Fibroblast of the aortic adventitia (primary cell): ENCODE measurements at regions not wholly inside any gene's neighbourhood (a gene's known extent, or its start where the extent isn't known, plus 50 kb on each side); places are given as distances from the start of the nearest gene placed in this dataset.

Experiments
- DNase-seq: peaks from one replicate; pipeline ENCODE4 v3.0.0-alpha.2; 2010; ENCODE audit warnings: low read depth
- H3K4me3 ChIP-seq: 2 replicates; pipeline ENCODE4 v1.5.1; 2011; ENCODE audit warnings: low read depth, mild to moderate bottlenecking, control low read depth, low read length, moderate library complexity
- TF ChIP-seq, protein P1 (sequence below): IDR thresholded peaks from 2 replicates; pipeline ENCODE4 v1.5.1; 2011; ENCODE audit warnings: mild to moderate bottlenecking, low read length, control low read depth, inconsistent platforms; ENCODE audit not compliant: insufficient read depth

DNA sequence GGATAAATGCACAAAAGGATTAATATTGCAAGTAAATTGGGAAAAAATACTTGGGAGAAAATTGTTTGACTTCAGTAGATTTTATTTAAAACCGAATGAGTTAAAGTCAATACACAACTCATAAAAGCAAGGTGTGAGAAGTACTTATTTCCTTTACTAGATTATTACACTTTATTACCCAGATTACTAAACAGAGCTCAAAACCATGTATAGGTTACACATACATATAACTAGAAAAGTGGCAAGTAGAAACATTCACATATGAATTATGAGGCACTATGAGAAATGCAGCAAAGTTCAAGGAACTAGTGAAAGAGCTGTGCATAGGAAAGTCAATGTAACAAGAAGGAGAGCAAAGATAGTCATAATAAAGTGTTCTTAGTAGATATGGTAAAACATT, 113.0 kb downstream of the CXXC4 start:
- no peak for DNase-seq
- TF ChIP-seq, protein P1, sequence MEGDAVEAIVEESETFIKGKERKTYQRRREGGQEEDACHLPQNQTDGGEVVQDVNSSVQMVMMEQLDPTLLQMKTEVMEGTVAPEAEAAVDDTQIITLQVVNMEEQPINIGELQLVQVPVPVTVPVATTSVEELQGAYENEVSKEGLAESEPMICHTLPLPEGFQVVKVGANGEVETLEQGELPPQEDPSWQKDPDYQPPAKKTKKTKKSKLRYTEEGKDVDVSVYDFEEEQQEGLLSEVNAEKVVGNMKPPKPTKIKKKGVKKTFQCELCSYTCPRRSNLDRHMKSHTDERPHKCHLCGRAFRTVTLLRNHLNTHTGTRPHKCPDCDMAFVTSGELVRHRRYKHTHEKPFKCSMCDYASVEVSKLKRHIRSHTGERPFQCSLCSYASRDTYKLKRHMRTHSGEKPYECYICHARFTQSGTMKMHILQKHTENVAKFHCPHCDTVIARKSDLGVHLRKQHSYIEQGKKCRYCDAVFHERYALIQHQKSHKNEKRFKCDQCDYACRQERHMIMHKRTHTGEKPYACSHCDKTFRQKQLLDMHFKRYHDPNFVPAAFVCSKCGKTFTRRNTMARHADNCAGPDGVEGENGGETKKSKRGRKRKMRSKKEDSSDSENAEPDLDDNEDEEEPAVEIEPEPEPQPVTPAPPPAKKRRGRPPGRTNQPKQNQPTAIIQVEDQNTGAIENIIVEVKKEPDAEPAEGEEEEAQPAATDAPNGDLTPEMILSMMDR, result no peak
- no peak overlapping the region for H3K4me3 ChIP-seq

DNA sequence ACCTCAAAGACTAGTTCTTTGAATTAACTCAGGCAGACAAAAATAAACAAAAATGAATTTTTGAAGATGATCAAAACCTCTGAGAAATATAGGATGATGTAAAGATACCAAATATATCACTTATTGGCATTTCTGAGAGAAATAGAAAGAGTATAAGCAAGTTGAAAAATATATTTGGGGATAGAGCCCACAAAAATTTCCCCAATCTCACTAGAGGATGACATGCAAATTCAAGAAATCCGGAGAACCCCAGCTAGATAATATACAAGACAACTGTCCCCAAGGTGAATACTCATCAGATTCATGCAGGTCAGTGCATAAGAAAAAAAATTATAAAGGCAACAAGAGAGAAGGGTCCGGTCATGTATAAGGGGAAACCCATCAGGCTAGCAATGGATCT, 129.1 kb downstream of the CXXC4 start:
- DNase-seq, result no peak
- no peak overlapping the region for H3K4me3 ChIP-seq
- TF ChIP-seq, protein P1, result no peak

DNA sequence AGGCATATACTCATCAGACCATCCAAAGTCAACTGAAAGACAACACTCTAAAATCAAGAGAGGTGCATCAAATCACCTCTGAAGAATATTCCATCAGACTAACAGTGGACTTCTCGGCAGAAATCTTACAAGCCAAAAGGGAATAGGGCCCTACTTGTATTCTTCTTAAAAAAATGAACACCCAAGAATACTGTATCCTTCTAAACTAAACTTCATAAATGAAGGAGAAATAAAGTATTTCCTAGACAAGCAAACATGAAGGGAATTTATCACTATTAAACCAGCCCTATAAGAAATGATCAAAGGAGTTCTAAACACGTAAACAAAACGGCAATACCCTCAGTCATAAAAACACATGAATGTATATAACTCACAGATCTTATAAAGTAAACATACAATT, 141.2 kb downstream of the CXXC4 start:
- no peak for DNase-seq
- TF ChIP-seq, protein P1, result no peak
- no peak overlapping the region for H3K4me3 ChIP-seq

DNA sequence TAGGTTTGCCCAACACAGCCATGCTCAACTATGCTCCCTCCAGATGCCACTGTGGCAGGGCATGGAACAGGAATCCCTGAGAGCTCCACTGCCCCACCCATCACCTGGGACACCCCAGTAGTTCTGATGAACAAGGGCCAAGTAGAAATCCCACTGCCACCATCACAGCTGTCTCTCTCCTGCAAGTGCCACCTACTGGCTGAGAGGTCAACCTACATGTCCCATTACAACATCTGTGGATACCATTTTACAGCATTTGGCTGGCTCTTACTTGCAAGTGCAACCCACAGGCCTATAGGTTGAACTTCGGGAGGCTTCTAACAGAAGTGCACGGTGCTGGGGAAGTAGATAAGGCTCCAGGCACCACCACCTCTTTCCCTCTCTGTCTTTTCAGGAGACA, 142.5 kb downstream of the CXXC4 start:
- DNase-seq, result no peak
- TF ChIP-seq, protein P1, result no peak
- no peak overlapping the region for H3K4me3 ChIP-seq

DNA sequence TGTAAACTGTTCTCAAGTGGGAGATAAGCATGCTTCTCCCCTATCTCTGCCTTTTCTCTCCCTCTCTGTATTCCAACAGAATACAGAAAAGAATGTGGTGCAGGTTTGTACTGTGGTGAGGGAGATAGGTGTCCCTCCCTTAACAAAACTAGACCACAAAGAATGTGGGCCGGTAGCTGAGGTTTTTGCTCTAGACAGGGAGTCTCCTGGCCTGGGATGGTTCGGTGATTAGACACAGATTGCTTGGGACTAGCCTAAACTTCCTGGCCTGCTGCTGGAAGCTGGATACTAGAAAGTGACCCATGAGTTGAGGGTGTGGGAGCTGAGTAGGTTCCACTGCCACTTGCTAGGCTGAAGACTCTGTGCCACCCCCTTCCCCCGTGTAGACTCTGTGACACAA, 143.0 kb downstream of the CXXC4 start:
- DNase-seq, result no peak
- H3K4me3 ChIP-seq, result no peak overlapping the region
- TF ChIP-seq, protein P1, result no peak

DNA sequence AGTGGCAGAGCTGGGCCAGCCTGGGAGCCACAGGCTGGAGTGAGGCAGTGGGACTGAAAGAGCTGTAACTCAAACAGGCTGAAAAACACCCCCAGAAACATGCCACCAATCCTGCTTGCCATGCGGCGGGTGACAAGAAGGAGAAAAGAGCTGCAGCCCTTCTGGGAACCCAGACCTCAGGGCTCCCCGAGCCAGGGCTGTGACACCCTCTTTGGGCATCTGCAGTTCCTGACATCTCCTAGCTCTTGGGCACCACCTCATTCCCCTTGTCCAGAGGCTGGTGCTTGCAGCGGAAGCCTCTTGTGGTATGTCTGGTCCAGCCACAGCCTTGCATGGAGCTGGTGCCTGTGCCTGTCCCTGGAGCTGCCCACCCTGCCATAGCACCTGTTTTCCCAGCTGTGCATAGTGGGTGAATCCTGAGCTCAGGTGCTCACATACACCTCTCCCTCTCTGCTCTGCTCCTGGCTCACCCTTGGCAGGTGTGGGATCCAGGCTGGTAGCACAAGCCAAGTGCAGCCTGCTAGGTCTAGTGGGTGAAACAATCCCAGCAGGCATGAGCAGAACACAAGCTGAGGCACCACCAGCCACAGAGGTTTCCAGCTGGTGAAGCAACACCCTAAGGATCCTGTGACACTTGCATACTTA, 149.0 kb downstream of the CXXC4 start:
- no peak for DNase-seq
- TF ChIP-seq, protein P1, result no peak
- H3K4me3 ChIP-seq, result no peak overlapping the region
